K562 (cell line): ENCODE measurements at regions not wholly inside any gene's neighbourhood (a gene's known extent, or its start where the extent isn't known, plus 50 kb on each side); places are given as distances from the start of the nearest gene placed in this dataset.

Source experiments
- ATAC-seq: fragments of 200-7000 bp; cut with Tn5 transposase; 3 replicates; pipeline ENCODE4 v1.9.1; 2020; ENCODE audit warnings: moderate library complexity
- BruUV-seq: library from RNA; stranded (reverse); fragments of 400-500 nt; replicated peaks from 2 replicates; lab custom pipeline; 2021; lab: Mats Ljungman, UMichigan
- CTCF ChIA-PET: fragments of 300-600 bp; formaldehyde crosslinking; extraction: SDS; loops from one replicate; lab custom pipeline; 2021; ENCODE audit warnings: low intra/inter-chr PET ratio; lab: Yijun Ruan, JAX
- POLR2A ChIA-PET: fragments of 300-600, 350-650 bp; sonication (Branson Sonifier 250); formaldehyde crosslinking; extraction: SDS; loops from one replicate; lab custom pipeline; 2021; ENCODE audit warnings: antibody characterized with exemption, inconsistent platforms; lab: Yijun Ruan, JAX
- DNase-seq, 4 experiments: peaks; one replicate each; pipeline versions ENCODE4 v3.0.0 to v3.0.0-alpha.2; 2011 to 2018; ENCODE audit warnings: low spot score in 3 of 4, mixed read lengths in 3 of 4; ENCODE audit errors: extremely low read depth in 1 of 4
- FAIRE-seq: peaks from 2 replicates; lab custom pipeline; 2011; peaks lifted over from hg19 to GRCh38; lab: Jason Lieb, UNC
- H2AFZ ChIP-seq: 2 replicates; pipeline ENCODE4 v1.6.0; 2011; ENCODE audit warnings: low read depth, low read length, control low read depth, inconsistent platforms
- H3K27ac ChIP-seq: fragments of 200-600 bp; 3 replicates; pipeline ENCODE4 v1.8.0; 2011; ENCODE audit warnings: low read depth, mild to moderate bottlenecking, control low read depth, inconsistent platforms, low read length, moderate library complexity, mixed read lengths; ENCODE audit errors: extremely low read depth
- H3K27me3 ChIP-seq, 2 experiments: fragments of 300-600 bp in 1 of 2; 2 replicates in 1 of 2; 3 replicates in 1 of 2; pipeline versions ENCODE4 v1.6.0 to v1.8.0; 2011; ENCODE audit warnings: inconsistent platforms in 2 of 2, low read length in 2 of 2, mild to moderate bottlenecking in 1 of 2, mixed read lengths in 1 of 2, moderate library complexity in 1 of 2; ENCODE audit not compliant: control insufficient read depth in 2 of 2, insufficient read depth in 2 of 2
- H3K36me3 ChIP-seq: fragments of 300-600 bp; 3 replicates; pipeline ENCODE4 v1.8.0; 2011; ENCODE audit warnings: mild to moderate bottlenecking, low read length, inconsistent platforms; ENCODE audit not compliant: control insufficient read depth, insufficient read depth
- H3K4me1 ChIP-seq, 2 experiments: fragments of 200-600 bp in 1 of 2; replicated peaks in 1 of 2; 2 replicates in 1 of 2; 3 replicates in 1 of 2; pipeline versions ENCODE4 v1.5.1 to v1.8.0; 2011; ENCODE audit warnings: inconsistent platforms in 2 of 2, low read length in 2 of 2, mild to moderate bottlenecking in 1 of 2, mixed read lengths in 1 of 2, moderate library complexity in 1 of 2; ENCODE audit not compliant: control insufficient read depth in 2 of 2, insufficient read depth in 2 of 2
- H3K4me2 ChIP-seq: 2 replicates; pipeline ENCODE4 v1.6.1; 2011; ENCODE audit warnings: low read length, control low read depth, inconsistent platforms, mixed read lengths; ENCODE audit not compliant: insufficient read depth
- H3K4me3 ChIP-seq: fragments of 200-600 bp; sonication (generic), shearing (Covaris generic); 2 replicates; pipeline ENCODE4 v1.5.1; 2016; ENCODE audit warnings: control low read depth, inconsistent platforms
- H3K79me2 ChIP-seq: fragments of 200-600 bp; 3 replicates; pipeline ENCODE4 v1.8.0; 2011; ENCODE audit warnings: low read length, inconsistent platforms; ENCODE audit not compliant: control insufficient read depth, insufficient read depth
- H3K9ac ChIP-seq, 2 experiments: 2 replicates each; pipeline versions ENCODE4 v1.6.0 to v1.6.1; 2011; ENCODE audit warnings: low read depth in 2 of 2, low read length in 2 of 2, control low read depth in 1 of 2, inconsistent platforms in 1 of 2, mild to moderate bottlenecking in 1 of 2, mixed read lengths in 1 of 2; ENCODE audit not compliant: insufficient read depth in 1 of 2
- H3K9me1 ChIP-seq: one replicate; pipeline ENCODE4 v1.6.0; 2011; ENCODE audit warnings: inconsistent platforms, mild to moderate bottlenecking, low read length, moderate library complexity; ENCODE audit not compliant: control insufficient read depth, insufficient read depth
- H3K9me3 ChIP-seq: replicated peaks from 2 replicates; pipeline ENCODE4 v1.5.1; 2011; ENCODE audit warnings: low read depth, low read length, inconsistent platforms; ENCODE audit not compliant: control insufficient read depth, insufficient read depth
- H4K20me1 ChIP-seq: replicated peaks from 2 replicates; pipeline ENCODE4 v1.6.1; 2011; ENCODE audit warnings: low read length, inconsistent platforms, mixed read lengths; ENCODE audit not compliant: control insufficient read depth, insufficient read depth
- BCLAF1 ChIP-seq, 2 experiments: fragments of 450-650 bp in 1 of 2; IDR thresholded peaks; 2 replicates each; pipeline ENCODE4 v1.6.1; 2011 to 2017; ENCODE audit warnings: low read depth in 2 of 2, antibody characterized with exemption in 1 of 2, borderline replicate concordance in 1 of 2, low read length in 1 of 2, mild to moderate bottlenecking in 1 of 2, mixed read lengths in 1 of 2; ENCODE audit not compliant: control insufficient read depth in 1 of 2
- CHCHD3 ChIP-seq: fragments of 250-450 bp; sonication (Bioruptor Pico); IDR thresholded peaks from 2 replicates; pipeline ENCODE4 v2.1.2; 2022; ENCODE audit warnings: mild to moderate bottlenecking
- CREM ChIP-seq: IDR thresholded peaks from 2 replicates; pipeline ENCODE4 v1.6.1; 2014; ENCODE audit warnings: antibody characterized with exemption, low read depth
- HMGN3 ChIP-seq: IDR thresholded peaks from 2 replicates; pipeline ENCODE4 v1.6.1; 2011; ENCODE audit warnings: borderline replicate concordance, low read depth, mild to moderate bottlenecking, mixed read lengths, low read length; ENCODE audit not compliant: insufficient read length; ENCODE audit errors: extremely low read depth
- KAT7 ChIP-seq: sonication (generic); formaldehyde crosslinking; IDR thresholded peaks from 2 replicates; pipeline ENCODE4 v1.8.0; 2022; ENCODE audit warnings: missing genetic modification reagents, mild to moderate bottlenecking, borderline replicate concordance
- NR1H2 ChIP-seq: sonication (generic); formaldehyde crosslinking; IDR thresholded peaks from 2 replicates; pipeline ENCODE4 v1.4.0; 2020; ENCODE audit warnings: mild to moderate bottlenecking, missing genetic modification reagents
- PHF20 ChIP-seq: fragments of 450-650 bp; IDR thresholded peaks from 2 replicates; pipeline ENCODE4 v1.6.1; 2018; ENCODE audit not compliant: partially characterized antibody
- POLR2G ChIP-seq: fragments of 200-400 bp; formaldehyde crosslinking; IDR thresholded peaks from 2 replicates; pipeline ENCODE4 v1.6.1; 2017; ENCODE audit warnings: low read depth, mild to moderate bottlenecking, antibody characterized with exemption, low read length, moderate library complexity
- ZC3H8 ChIP-seq: fragments of 450-650 bp; IDR thresholded peaks from 2 replicates; pipeline ENCODE4 v1.6.1; 2017
- ZNF217 ChIP-seq: sonication (generic); formaldehyde crosslinking; IDR thresholded peaks from 2 replicates; pipeline ENCODE4 v1.8.0; 2022; ENCODE audit warnings: mild to moderate bottlenecking, missing genetic modification reagents
- ZNF445 ChIP-seq: fragments of 250-450 bp; sonication (Bioruptor Pico); IDR thresholded peaks from 2 replicates; pipeline ENCODE4 v1.4.0; 2020; ENCODE audit warnings: low read depth, mild to moderate bottlenecking, moderate library complexity
- ZNF77 ChIP-seq: fragments of 250-450 bp; sonication (Bioruptor Pico); IDR thresholded peaks from 2 replicates; pipeline ENCODE4 v1.5.0; 2020
- WGBS: fragments of 100-300 bp; shearing (Covaris generic); methylation state at CpG from one replicate; pipeline ENCODE4 v1.1.6; 2016; ENCODE audit warnings: low coverage, mixed read lengths; ENCODE audit not compliant: insufficient coverage; ENCODE audit errors: missing lambda C conversion rate; 5-methylcytosine and 5-hydroxymethylcytosine counted together
- in situ Hi-C: fragments of 300-500 bp; cut with MboI; formaldehyde crosslinking; loops from 4 replicates; pipeline ENCODE4 v1.15.0; 2018; ENCODE audit warnings: inconsistent platforms, mixed read lengths
- intact Hi-C: fragments of 100-400 bp; cut with micrococcal nuclease; formaldehyde crosslinking; loops from 2 replicates; pipeline ENCODE4 v1.14.2; 2022
- TF ChIP-seq, protein P1 (sequence below): fragments of 250-450 bp; sonication (Bioruptor Pico); IDR thresholded peaks from 2 replicates; pipeline ENCODE4 v1.4.0; 2020

- no peak for ATAC-seq
- in situ Hi-C loops (no loop called here), intact Hi-C loops (no loop called here)
- no peaks in the 10 kb centered on the region for H3K9me3 ChIP-seq
- no peaks in the 10 kb centered on the region for H3K27me3 ChIP-seq
- POLR2A ChIA-PET: no interaction called here
- CTCF ChIA-PET: no interaction called here
- no peak overlapping the region for H2AFZ ChIP-seq
- no peak overlapping the region for H3K9ac ChIP-seq
- H3K4me2 ChIP-seq: no peak overlapping the region
- DNase-seq: no peak
- H3K4me3 ChIP-seq: no peak overlapping the region
- no peaks in the 10 kb centered on the region for H3K36me3 ChIP-seq
- no peaks in the 10 kb centered on the region for H4K20me1 ChIP-seq
- 4% methylated on average over 4 of the region's 4 CpGs for WGBS
- no peaks in the 10 kb centered on the region for H3K9me1 ChIP-seq
- H3K27ac ChIP-seq: no peak overlapping the region
- FAIRE-seq: no peak
- H3K4me1 ChIP-seq: no peaks in the 10 kb centered on the region
- H3K79me2 ChIP-seq: no peaks in the 10 kb centered on the region
- BruUV-seq: no TSS peak
- no peak for TF ChIP-seq ZNF77 (CRISPR knock-in tag)
- TF ChIP-seq HMGN3: no peak
- TF ChIP-seq, protein P1, sequence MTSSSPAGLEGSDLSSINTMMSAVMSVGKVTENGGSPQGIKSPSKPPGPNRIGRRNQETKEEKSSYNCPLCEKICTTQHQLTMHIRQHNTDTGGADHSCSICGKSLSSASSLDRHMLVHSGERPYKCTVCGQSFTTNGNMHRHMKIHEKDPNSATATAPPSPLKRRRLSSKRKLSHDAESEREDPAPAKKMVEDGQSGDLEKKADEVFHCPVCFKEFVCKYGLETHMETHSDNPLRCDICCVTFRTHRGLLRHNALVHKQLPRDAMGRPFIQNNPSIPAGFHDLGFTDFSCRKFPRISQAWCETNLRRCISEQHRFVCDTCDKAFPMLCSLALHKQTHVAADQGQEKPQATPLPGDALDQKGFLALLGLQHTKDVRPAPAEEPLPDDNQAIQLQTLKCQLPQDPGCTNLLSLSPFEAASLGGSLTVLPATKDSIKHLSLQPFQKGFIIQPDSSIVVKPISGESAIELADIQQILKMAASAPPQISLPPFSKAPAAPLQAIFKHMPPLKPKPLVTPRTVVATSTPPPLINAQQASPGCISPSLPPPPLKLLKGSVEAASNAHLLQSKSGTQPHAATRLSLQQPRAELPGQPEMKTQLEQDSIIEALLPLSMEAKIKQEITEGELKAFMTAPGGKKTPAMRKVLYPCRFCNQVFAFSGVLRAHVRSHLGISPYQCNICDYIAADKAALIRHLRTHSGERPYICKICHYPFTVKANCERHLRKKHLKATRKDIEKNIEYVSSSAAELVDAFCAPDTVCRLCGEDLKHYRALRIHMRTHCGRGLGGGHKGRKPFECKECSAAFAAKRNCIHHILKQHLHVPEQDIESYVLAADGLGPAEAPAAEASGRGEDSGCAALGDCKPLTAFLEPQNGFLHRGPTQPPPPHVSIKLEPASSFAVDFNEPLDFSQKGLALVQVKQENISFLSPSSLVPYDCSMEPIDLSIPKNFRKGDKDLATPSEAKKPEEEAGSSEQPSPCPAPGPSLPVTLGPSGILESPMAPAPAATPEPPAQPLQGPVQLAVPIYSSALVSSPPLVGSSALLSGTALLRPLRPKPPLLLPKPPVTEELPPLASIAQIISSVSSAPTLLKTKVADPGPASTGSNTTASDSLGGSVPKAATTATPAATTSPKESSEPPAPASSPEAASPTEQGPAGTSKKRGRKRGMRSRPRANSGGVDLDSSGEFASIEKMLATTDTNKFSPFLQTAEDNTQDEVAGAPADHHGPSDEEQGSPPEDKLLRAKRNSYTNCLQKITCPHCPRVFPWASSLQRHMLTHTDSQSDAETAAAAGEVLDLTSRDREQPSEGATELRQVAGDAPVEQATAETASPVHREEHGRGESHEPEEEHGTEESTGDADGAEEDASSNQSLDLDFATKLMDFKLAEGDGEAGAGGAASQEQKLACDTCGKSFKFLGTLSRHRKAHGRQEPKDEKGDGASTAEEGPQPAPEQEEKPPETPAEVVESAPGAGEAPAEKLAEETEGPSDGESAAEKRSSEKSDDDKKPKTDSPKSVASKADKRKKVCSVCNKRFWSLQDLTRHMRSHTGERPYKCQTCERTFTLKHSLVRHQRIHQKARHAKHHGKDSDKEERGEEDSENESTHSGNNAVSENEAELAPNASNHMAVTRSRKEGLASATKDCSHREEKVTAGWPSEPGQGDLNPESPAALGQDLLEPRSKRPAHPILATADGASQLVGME (CRISPR knock-in tag): no peak
- TF ChIP-seq CREM: no peak
- TF ChIP-seq BCLAF1 (IDR thresholded peaks at IDR 0.05; ENCODE audit: borderline replicate concordance in 1 of 2, control insufficient read depth in 1 of 2, low read depth in 2 of 2, low read length in 1 of 2): no peak
- TF ChIP-seq POLR2G: no peak
- TF ChIP-seq PHF20: no peak
- no peak for TF ChIP-seq KAT7
- no peak for TF ChIP-seq CHCHD3 (CRISPR knock-in tag)
- no peak for TF ChIP-seq NR1H2 (CRISPR knock-in tag)
- TF ChIP-seq ZNF445 (CRISPR knock-in tag): no peak
- TF ChIP-seq ZC3H8: no peak
- TF ChIP-seq ZNF217 (CRISPR knock-in tag): no peak
These were observed 512.2 kb upstream of the TNC start for GRCh38 chr9:115629879-115630840.
